Activated CD8-positive, alpha-beta T cell treated with anti-CD3 and anti-CD28 coated beads, Interleukin-2, amount 10 ng/mL, durations not matched to agents 7 days and 5 days (primary cell): ENCODE measurements at regions not wholly inside any gene's neighbourhood (a gene's known extent, or its start where the extent isn't known, plus 50 kb on each side); places are given as distances from the start of the nearest gene placed in this dataset.

Experiments
- ATAC-seq: fragments of 150-1000 bp; cut with Tn5 transposase; one replicate; pipeline ENCODE4 v1.10.0; 2021; ENCODE audit warnings: moderate library complexity
- CTCF ChIA-PET: fragments of 350-600 bp; sonication (Branson Sonifier 250); formaldehyde crosslinking; loops from one replicate; lab custom pipeline; 2021; ENCODE audit warnings: antibody characterized with exemption; lab: Charles Lee
- POLR2A ChIA-PET: fragments of 350-600 bp; sonication (Branson Sonifier 250); formaldehyde crosslinking; loops from one replicate; lab custom pipeline; 2021; ENCODE audit warnings: antibody characterized with exemption; lab: Charles Lee
- DNase-seq: peaks from one replicate; pipeline ENCODE4 v3.0.0-alpha.2; 2020
- H3K27ac Mint-ChIP-seq: one replicate; pipeline ENCODE4 v1.8.0; 2021; ENCODE audit warnings: mild to moderate bottlenecking, mixed read lengths
- H3K27me3 Mint-ChIP-seq: one replicate; pipeline ENCODE4 v1.8.0; 2021; ENCODE audit warnings: low read depth, mixed read lengths
- H3K36me3 Mint-ChIP-seq: one replicate; pipeline ENCODE4 v1.8.0; 2021; ENCODE audit warnings: low read depth, mixed read lengths
- H3K4me1 Mint-ChIP-seq: one replicate; pipeline ENCODE4 v1.8.0; 2021; ENCODE audit warnings: low read depth, mixed read lengths
- H3K4me3 Mint-ChIP-seq: one replicate; pipeline ENCODE4 v1.8.0; 2021; ENCODE audit warnings: mild to moderate bottlenecking, mixed read lengths
- H3K9me3 Mint-ChIP-seq: one replicate; pipeline ENCODE4 v1.8.0; 2022; ENCODE audit warnings: mixed read lengths; ENCODE audit not compliant: insufficient read depth

- Mint-ChIP-seq H3K27me3 (peaks cover 7% of the 10 kb centered on the region), H3K27ac (no peak overlapping the region), H3K4me3 (no peak overlapping the region), H3K4me1 (peaks cover 5% of the 10 kb centered on the region), H3K36me3 (no peaks in the 10 kb centered on the region), H3K9me3 (no peaks in the 10 kb centered on the region)
- POLR2A ChIA-PET = no interaction called here
- DNase-seq (no peak), ATAC-seq (no peak)
- CTCF ChIA-PET = no interaction called here
These were observed 56.3 kb upstream of the UBAC2 start for GRCh38 chr13:99144306-99144705.

GRCh38 chr13:99145461-99145860, 55.2 kb upstream of the UBAC2 start:
- ChIA-PET POLR2A (no interaction called here), CTCF (no interaction called here)
- H3K9me3 Mint-ChIP-seq = no peaks in the 10 kb centered on the region
- H3K4me1 Mint-ChIP-seq = peaks cover 5% of the 10 kb centered on the region
- no peak overlapping the region for H3K27ac Mint-ChIP-seq
- DNase-seq (no peak), ATAC-seq (no peak)
- no peaks in the 10 kb centered on the region for H3K36me3 Mint-ChIP-seq
- H3K27me3 Mint-ChIP-seq = peaks cover 7% of the 10 kb centered on the region
- H3K4me3 Mint-ChIP-seq = no peak overlapping the region

- Mint-ChIP-seq H3K4me1 (peaks cover 12% of the 10 kb centered on the region), H3K36me3 (no peaks in the 10 kb centered on the region), H3K27ac (no peak overlapping the region), H3K27me3 (no peaks in the 10 kb centered on the region), H3K9me3 (no peaks in the 10 kb centered on the region), H3K4me3 (no peak overlapping the region)
- POLR2A ChIA-PET = interaction anchor here (0.6 kb wide), 1 partner anchor 31 kb away, joined by 3 read pairs; no protein-coding TSS in a partner anchor
- CTCF ChIA-PET = interaction anchor here (1.0 to 1.7 kb wide), 2 partner anchors 25 to 26 kb away, joined by 3 to 6 read pairs; no protein-coding TSS in a partner anchor
- ATAC-seq (no peak), DNase-seq (no peak)
These were observed 49.9 kb upstream of the UBAC2 start for GRCh38 chr13:99150575-99151361.
